ENCODE measurements at regions not wholly inside any gene's neighbourhood (a gene's known extent, or its start where the extent isn't known, plus 50 kb on each side); places are given as distances from the start of the nearest gene placed in this dataset.

DNA sequence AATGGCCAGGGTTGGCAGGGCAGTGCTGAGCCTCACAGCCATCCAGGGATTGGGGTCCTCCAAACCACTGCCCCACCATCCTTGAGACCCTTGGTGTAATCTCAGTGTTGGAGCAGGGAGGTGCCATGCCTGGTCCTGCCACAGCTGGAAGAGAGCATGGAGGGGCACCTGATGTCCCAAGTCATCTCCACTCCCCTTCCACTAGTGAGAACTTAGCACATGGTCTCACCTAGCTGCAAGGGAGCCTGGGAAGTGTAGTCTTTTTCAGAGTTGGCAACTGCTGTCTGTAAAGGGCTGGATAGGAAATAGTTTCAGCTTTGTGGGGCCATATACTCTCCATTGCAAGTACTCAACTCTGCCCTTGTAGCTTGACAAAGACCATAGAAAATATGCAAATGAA, 238.7 kb downstream of the RPS24 start:
- TF ChIP-seq, protein P1, sequence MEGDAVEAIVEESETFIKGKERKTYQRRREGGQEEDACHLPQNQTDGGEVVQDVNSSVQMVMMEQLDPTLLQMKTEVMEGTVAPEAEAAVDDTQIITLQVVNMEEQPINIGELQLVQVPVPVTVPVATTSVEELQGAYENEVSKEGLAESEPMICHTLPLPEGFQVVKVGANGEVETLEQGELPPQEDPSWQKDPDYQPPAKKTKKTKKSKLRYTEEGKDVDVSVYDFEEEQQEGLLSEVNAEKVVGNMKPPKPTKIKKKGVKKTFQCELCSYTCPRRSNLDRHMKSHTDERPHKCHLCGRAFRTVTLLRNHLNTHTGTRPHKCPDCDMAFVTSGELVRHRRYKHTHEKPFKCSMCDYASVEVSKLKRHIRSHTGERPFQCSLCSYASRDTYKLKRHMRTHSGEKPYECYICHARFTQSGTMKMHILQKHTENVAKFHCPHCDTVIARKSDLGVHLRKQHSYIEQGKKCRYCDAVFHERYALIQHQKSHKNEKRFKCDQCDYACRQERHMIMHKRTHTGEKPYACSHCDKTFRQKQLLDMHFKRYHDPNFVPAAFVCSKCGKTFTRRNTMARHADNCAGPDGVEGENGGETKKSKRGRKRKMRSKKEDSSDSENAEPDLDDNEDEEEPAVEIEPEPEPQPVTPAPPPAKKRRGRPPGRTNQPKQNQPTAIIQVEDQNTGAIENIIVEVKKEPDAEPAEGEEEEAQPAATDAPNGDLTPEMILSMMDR (conservative IDR thresholded peaks at IDR 0.05), result no peak
- TF ChIP-seq EZH2 (IDR thresholded peaks at IDR 0.05; ENCODE audit: low read depth), result no peak

Measured in PC-9 (cell line).